WERI-Rb-1 (cell line): ENCODE measurements at regions not wholly inside any gene's neighbourhood (a gene's known extent, or its start where the extent isn't known, plus 50 kb on each side); places are given as distances from the start of the nearest gene placed in this dataset.

Source experiments
- DNase-seq: peaks from one replicate; pipeline ENCODE4 v3.0.0-alpha.2; 2020
- H3K27ac ChIP-seq: fragments of 250-450 bp; sonication (Bioruptor Pico); 2 replicates; pipeline ENCODE4 v1.5.1; 2020; ENCODE audit warnings: mild to moderate bottlenecking, moderate library complexity
- H3K27me3 ChIP-seq: fragments of 250-450 bp; sonication (Bioruptor Pico); 2 replicates; pipeline ENCODE4 v1.5.1; 2021; ENCODE audit warnings: mild to moderate bottlenecking, low read depth, moderate library complexity; ENCODE audit not compliant: insufficient read depth, severe bottlenecking
- H3K36me3 ChIP-seq: fragments of 250-450 bp; sonication (Bioruptor Pico); 2 replicates; pipeline ENCODE4 v1.5.1; 2020; ENCODE audit warnings: mild to moderate bottlenecking, moderate library complexity
- H3K4me3 ChIP-seq: 2 replicates; pipeline ENCODE4 v1.5.1; 2011; ENCODE audit warnings: low read depth, mild to moderate bottlenecking, control low read depth, low read length
- H3K9me3 ChIP-seq: fragments of 250-450 bp; sonication (Bioruptor Pico); 2 replicates; pipeline ENCODE4 v1.5.1; 2021; ENCODE audit warnings: mild to moderate bottlenecking, moderate library complexity; ENCODE audit not compliant: severe bottlenecking
- CTCF ChIP-seq: IDR thresholded peaks from 2 replicates; pipeline ENCODE4 v1.5.1; 2011; ENCODE audit warnings: low read depth, mild to moderate bottlenecking, control low read depth, inconsistent platforms, low read length

GRCh38 chr1:60872426-60873054, 209.8 kb upstream of the NFIA start:
- no peak for TF ChIP-seq CTCF
- no peaks in the 10 kb centered on the region for H3K27me3 ChIP-seq
- H3K27ac ChIP-seq = no peak overlapping the region
- H3K9me3 ChIP-seq = no peaks in the 10 kb centered on the region
- H3K36me3 ChIP-seq = no peaks in the 10 kb centered on the region
- no peak for DNase-seq
- no peak overlapping the region for H3K4me3 ChIP-seq

- no peaks in the 10 kb centered on the region for H3K27me3 ChIP-seq
- no peak for DNase-seq
Measured at GRCh38 chr1:60870269-60870865, 212.0 kb upstream of the NFIA start.

GRCh38 chr1:60868901-60869663, 213.3 kb upstream of the NFIA start:
- H3K36me3 ChIP-seq = no peaks in the 10 kb centered on the region
- no peak overlapping the region for H3K27ac ChIP-seq
- H3K4me3 ChIP-seq = no peak overlapping the region
- no peak for TF ChIP-seq CTCF
- H3K27me3 ChIP-seq = no peaks in the 10 kb centered on the region
- DNase-seq = no peak
- no peaks in the 10 kb centered on the region for H3K9me3 ChIP-seq

More at GRCh38 chr1:60870269-60870865, 212.0 kb upstream of the NFIA start:
- no peaks in the 10 kb centered on the region for H3K36me3 ChIP-seq
- no peak overlapping the region for H3K4me3 ChIP-seq
- H3K27ac ChIP-seq = no peak overlapping the region
- no peaks in the 10 kb centered on the region for H3K9me3 ChIP-seq
- no peak for TF ChIP-seq CTCF

- Histone ChIP-seq H3K27me3 (no peaks in the 10 kb centered on the region), H3K36me3 (no peaks in the 10 kb centered on the region), H3K9me3 (no peaks in the 10 kb centered on the region), H3K4me3 (no peak overlapping the region), H3K27ac (no peak overlapping the region)
- no peak for TF ChIP-seq CTCF
- DNase-seq = no peak
Measured at GRCh38 chr1:60867782-60868181, 214.6 kb upstream of the NFIA start.

GRCh38 chr1:60866917-60867531, 215.3 kb upstream of the NFIA start:
- Histone ChIP-seq H3K27ac (no peak overlapping the region), H3K36me3 (no peaks in the 10 kb centered on the region), H3K27me3 (no peaks in the 10 kb centered on the region), H3K9me3 (no peaks in the 10 kb centered on the region), H3K4me3 (no peak overlapping the region)
- TF ChIP-seq CTCF = no peak
- no peak for DNase-seq
